HG03469 (cell line): ENCODE measurements at regions not wholly inside any gene's neighbourhood (a gene's known extent, or its start where the extent isn't known, plus 50 kb on each side); places are given as distances from the start of the nearest gene placed in this dataset.
"Not testable (repeated sequence)": the region's sequence is repeated elsewhere in the genome, so short reads cannot be mapped to it uniquely, and the experiment has no call there.

Experiments
- ATAC-seq: cut with Tn5 transposase; IDR thresholded peaks from one replicate; pipeline ENCODE4 v1.9.1; 2021; ENCODE audit warnings: mild to moderate bottlenecking, moderate library complexity, moderate number of reproducible peaks; ENCODE audit not compliant: unreplicated experiment

DNA sequence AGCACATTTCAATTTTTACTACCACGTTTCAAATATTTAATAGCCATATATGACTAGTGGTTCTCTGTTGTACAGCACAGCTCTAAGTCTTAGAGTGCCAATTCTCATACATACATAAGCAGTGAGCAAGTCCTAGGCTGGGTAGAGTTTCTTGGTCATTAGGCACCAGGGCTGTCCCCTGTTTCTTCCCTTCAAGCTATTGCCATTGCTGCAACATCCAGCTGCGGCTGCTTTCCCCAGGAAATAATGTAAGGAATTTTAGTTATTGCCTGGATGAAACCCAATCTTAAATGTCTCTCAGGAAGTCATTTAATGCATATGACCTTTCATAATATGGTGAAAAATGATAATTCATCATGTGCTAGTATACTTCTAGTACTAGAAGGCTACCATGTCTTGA, 74.1 kb upstream of the PPP3CA start:
- no peak for ATAC-seq

DNA sequence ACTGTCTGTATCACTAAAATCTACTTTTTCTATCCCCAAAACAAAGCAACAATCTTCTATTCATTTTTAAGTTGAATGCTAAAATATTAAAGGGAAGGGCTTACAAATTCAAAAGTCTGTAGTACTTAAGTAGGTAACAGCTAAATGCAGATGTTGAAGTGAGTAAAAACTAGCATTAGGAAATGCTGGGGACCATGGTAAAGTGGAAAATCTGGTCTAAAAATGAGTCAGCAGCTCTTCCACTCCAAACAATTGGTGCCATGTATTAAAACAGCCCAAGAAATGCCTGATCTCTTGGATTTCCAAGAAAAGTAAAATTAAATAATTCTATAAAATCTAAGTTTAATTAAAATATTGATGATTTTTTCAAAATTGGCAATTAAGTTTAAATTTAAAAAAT, 73.3 kb upstream of the PPP3CA start:
- no peak for ATAC-seq

DNA sequence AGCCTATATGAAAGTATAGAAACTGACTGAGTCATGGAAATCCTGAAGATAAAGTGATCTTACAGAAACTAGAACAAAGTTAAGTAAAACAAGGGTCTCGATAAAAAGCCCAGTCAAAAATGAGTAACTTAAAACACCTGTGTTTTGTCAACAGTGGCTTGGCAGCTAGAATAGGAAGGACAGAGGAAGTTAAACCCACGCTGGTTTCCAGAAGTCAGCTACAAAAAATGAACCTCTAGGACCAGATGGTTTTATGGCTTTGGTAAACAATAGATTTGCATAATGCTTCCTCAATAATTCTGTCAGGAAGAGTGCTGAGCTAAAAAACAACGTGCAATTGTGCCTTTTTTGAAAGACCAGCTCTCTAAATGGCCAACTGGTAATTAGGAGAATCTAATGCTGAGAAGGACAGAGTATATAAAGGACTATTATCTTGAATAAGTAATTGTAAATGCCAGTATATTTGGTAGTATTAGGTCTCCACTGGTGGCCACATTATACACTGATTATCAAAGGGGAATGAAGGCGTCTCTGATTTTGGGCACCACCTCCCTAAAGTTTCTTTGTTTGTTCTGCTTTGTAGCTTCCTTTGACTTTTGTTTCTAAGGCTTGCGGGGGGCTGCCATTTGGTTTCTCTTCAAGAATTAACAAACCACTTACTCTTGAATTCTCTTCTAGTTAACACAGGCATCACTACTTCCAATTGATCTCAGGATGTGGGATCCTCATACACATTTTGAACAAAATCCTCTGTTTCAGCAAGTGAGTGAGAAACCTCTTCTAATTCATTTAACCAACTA, 72.2 kb upstream of the PPP3CA start:
- peak; percentile 62 for ATAC-seq

DNA sequence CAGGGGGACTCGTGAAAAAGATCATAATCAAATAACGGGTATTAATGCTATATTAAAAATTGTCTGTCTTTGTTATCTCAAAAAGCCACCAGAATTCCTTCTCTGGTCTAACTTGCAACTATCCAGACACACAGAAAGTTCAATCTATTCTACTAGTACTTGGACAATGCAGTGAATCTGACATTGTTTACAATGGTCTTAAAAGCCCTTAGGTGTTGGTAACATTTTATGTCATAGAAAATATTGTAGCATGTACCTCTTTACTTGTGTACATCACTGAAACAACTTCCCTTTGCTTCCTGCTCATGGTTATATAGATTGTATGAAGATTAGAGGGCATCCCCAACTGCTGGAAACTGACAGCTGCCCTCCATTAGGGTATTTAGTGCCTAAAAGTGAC, 71.1 kb upstream of the PPP3CA start:
- no peak for ATAC-seq

DNA sequence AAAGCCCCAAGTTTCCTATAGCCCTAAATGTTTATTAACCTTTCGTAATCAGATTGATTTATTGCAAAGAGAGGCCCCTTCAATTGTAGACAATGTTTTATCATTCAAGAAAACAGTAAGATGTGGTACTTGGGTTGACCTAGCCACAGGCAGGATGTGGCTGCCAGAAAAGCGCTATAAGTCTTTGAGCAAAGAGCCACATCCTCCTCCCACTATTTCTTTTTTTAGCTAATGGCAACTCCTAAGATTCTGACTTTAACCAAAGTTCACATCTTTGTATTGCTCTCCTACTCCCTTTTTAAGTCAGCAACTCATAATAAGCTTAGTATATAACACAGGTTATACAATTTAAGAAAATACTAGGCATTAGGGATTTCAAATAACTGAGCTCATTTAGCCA, 70.7 kb upstream of the PPP3CA start:
- ATAC-seq: peak; percentile 71

DNA sequence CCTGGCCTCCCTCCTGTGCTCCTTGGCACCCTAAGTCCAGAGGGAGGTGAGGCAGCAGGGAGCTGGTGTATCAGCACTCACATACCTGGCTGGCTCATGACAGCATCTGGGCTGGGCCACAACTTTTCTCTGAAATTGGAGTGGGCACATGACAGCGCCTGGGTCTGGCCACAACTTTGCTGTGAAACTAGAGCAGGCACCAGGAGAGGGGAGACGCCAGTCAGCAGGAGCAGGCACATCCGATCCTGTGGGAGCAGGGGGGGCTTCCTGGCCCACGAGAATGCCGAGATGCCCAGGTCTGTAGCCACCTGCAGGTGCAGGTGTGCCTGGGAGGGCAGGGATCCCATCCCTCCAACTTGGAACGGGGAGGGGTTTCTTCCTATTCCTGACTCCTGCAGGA, 69.7 kb upstream of the PPP3CA start:
- no peak for ATAC-seq

DNA sequence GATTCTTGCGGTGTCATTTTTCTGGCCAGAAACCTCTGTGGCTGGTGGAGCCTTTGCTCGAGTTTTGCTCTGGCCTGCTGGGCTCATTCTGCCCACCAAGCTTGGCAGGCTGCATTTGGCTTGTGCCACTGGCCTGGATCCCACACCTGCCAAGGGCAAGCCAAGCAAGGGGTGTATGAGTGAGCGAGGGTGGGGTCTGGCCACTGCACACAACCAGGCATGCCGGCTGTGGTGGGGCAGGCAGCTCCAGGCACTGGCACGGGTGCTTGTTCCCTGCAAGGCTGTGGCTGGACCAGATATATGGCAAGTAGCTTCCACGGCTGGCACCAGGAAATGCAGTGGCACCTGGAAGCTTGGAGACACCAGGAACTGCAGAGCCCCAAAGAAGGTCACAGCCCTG, 68.6 kb upstream of the PPP3CA start:
- ATAC-seq: no peak

DNA sequence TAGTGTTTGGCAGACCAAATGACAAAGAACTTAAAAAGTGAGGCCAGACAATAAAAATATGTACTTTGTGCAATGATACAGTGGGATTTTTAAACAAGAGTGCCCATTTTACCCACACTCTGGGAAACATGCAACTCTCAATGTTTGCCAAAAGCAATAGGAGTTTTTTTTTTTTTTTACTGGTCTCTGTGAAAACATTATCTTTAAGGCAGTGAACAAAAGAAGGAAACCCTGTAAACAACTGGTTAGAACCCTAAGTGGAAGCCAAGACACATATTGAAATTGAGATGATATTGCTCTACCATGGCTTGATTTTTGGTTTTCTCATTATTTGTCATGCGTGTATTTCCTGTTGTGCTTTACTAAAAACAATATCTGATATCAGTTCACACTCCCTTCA, 67.2 kb upstream of the PPP3CA start:
- no peak for ATAC-seq

DNA sequence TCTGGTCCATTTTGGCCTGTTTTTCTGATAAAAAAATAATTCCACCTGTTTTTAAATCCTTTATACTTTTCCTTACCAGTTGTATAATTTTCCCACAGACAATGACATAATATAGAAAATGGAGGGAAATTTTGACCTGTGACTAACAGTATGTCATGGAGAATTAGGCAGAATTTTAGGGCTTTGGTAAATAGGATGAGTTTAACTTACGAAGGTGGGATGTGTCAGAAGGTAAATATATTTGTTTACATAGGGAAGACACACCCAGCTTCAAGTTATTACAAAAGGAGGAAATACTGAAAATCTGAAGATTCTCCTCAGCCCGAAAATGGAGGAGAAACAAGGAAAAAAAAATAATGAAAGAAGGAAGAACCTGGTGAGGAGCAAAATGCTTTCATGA, 64.6 kb upstream of the PPP3CA start:
- no peak for ATAC-seq

DNA sequence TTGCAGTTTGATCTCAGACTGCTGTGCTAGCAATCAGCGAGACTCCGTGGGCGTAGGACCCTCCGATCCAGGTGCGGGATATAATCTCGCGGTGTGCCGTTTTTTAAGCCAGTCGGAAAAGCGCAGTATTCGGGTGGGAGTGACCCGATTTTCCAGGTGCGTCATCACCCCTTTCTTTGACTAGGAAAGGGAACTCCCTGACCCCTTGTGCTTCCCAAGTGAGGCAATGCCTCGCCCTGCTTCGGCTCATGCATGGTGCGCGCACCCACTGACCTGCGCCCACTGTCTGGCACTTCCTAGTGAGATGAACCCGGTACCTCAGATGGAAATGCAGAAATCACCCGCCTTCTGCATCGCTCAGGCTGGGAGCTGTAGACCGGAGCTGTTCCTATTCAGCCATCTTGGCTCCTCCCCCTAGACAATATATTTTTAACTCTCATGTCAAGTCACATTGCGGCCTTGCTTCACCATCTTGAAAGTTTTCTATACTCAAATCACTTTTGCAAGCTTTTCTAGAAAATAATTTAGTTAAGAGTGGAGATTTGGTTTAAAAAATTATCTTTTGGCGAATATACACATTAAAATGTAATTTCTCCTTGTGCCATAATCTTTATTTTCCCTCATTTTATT, 64.1 kb upstream of the PPP3CA start:
- ATAC-seq: not testable (repeated sequence)

DNA sequence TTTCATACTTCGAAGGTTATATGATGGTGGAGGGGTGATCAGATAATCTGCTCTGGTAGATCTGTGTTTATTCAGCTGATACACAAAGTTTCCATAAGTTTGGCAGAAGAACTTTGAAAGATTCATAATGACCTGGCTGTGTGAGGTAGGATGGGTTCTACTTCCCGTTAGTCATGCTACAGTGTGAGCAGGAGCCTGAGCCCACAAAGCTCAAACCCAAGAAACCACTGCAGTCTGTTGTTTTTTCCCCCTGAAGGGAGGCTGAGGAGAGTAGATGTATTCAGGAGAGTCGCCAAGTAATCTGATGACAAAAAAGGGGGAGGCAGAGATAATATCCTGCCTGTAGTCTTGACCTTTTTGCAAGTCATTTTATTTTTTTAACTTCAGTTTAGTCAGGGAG, 52.8 kb upstream of the PPP3CA start:
- no peak for ATAC-seq

DNA sequence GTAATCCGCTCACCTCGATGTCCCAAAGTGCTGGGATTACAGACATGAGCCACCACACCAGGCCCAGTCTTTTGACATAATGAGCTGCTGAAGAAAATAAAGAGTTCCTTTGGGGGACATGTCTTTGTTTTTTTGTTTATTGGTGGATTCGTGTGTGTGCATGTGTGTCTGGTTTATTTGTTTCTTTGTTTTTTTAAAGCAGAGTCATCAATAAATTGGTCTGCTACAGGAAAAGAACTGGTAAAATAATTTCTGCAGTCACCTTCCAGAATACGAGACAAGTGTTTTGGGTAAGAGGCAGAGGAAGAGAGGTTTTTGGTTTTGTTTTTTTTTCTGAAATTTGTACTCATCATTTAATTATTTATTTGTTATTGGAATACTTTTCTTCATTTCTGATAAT, 51.5 kb upstream of the PPP3CA start:
- ATAC-seq: no peak
